ENCODE measurements at regions not wholly inside any gene's neighbourhood (a gene's known extent, or its start where the extent isn't known, plus 50 kb on each side); places are given as distances from the start of the nearest gene placed in this dataset.

DNA sequence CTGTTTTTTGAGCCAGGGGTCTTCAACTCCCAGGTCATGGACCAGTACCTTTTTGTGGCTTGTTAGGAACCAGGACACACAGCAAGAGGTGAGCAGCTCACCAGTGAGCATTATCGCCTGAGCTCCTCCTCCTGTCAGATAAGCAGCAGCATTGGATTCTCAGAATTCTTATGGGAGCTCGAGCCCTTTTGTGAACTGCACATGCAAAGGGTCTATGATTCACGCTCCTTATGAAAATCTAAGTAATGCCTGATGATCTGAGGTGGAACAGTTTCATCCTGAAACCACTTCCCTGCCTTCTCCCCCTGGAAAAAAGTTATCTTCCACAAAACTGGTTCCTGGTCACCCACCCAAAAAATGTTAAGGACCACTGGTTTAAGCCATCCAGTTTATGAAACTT, 1047.6 kb downstream of the OTOL1 start:
- H3K27ac ChIP-seq: no peak overlapping the region

DNA sequence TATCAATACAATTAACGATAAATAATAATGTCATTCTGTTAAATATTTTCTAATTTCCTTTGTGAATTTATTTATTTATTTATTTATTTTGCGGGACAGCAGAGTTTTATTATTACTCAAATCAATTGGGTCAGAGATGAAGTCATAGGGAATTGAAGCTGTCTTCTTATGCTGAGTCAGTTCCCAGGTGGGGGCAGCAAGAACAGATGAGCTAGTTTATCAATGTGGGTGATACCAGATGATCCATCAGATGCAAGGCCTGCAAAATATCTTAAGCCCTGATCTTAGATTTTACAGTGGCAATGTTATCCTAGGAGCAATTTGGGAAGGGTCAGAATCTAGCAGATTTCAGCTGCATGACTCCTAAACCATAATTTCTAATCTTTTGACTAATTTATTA, 1050.3 kb downstream of the OTOL1 start:
- no peaks in the 10 kb centered on the region for H3K36me3 ChIP-seq
- no peak for ATAC-seq
- TF ChIP-seq, protein P1, sequence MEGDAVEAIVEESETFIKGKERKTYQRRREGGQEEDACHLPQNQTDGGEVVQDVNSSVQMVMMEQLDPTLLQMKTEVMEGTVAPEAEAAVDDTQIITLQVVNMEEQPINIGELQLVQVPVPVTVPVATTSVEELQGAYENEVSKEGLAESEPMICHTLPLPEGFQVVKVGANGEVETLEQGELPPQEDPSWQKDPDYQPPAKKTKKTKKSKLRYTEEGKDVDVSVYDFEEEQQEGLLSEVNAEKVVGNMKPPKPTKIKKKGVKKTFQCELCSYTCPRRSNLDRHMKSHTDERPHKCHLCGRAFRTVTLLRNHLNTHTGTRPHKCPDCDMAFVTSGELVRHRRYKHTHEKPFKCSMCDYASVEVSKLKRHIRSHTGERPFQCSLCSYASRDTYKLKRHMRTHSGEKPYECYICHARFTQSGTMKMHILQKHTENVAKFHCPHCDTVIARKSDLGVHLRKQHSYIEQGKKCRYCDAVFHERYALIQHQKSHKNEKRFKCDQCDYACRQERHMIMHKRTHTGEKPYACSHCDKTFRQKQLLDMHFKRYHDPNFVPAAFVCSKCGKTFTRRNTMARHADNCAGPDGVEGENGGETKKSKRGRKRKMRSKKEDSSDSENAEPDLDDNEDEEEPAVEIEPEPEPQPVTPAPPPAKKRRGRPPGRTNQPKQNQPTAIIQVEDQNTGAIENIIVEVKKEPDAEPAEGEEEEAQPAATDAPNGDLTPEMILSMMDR (IDR thresholded peaks at IDR 0.05): no peak
- H3K9me3 ChIP-seq: no peaks in the 10 kb centered on the region
- no peaks in the 10 kb centered on the region for H3K4me1 ChIP-seq
- DNase-seq: no peak
- no peak overlapping the region for H3K27ac ChIP-seq
- no peak overlapping the region for H3K4me3 ChIP-seq
- no peaks in the 10 kb centered on the region for H3K27me3 ChIP-seq
- intact Hi-C loops (cut with DNase I): no loop called here

More for the DNA sequence above, 1047.6 kb downstream of the OTOL1 start:
- Histone ChIP-seq H3K4me3 (no peak overlapping the region), H3K9me3 (no peaks in the 10 kb centered on the region), H3K27me3 (no peaks in the 10 kb centered on the region), H3K36me3 (no peaks in the 10 kb centered on the region), H3K4me1 (no peaks in the 10 kb centered on the region)
- DNase-seq: no peak
- no peak for ATAC-seq
- TF ChIP-seq, protein P1 (IDR thresholded peaks at IDR 0.05): no peak
- intact Hi-C loops (cut with DNase I): no loop called here

DNA sequence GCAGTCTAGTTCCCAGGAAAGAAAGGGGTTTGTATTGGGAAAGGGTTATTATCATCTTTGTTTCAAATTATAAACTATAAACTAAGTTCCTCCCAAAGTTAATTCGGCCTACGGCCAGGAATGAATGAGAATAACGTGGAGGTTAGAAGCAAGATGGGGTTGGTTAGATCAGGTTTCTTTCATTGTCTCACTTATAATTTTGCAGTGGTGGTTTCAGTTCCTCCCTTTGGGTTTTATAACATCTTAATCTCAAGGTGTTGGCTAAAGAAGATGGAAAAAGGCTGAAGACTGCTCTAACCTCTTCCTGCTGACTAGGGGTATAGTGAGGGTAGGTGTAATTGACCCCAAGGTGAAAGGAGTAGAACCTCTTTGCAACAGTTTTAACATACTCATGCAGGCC, 1050.7 kb downstream of the OTOL1 start:
- no peaks in the 10 kb centered on the region for H3K4me1 ChIP-seq
- H3K27me3 ChIP-seq: no peaks in the 10 kb centered on the region
- no peak for ATAC-seq
- no peak for DNase-seq
- TF ChIP-seq, protein P1 (IDR thresholded peaks at IDR 0.05): no peak
- intact Hi-C loops (cut with DNase I): no loop called here
- H3K27ac ChIP-seq: no peak overlapping the region
- H3K4me3 ChIP-seq: no peak overlapping the region
- no peaks in the 10 kb centered on the region for H3K36me3 ChIP-seq
- no peaks in the 10 kb centered on the region for H3K9me3 ChIP-seq

GRCh38 chr3:162555761-162556160, 1059.2 kb downstream of the OTOL1 start:
- H3K9me3 ChIP-seq: no peaks in the 10 kb centered on the region
- no peaks in the 10 kb centered on the region for H3K4me1 ChIP-seq
- H3K27me3 ChIP-seq: no peaks in the 10 kb centered on the region
- no peak for ATAC-seq
- no peak for DNase-seq
- no peak overlapping the region for H3K27ac ChIP-seq
- no peak overlapping the region for H3K4me3 ChIP-seq
- intact Hi-C loops (cut with DNase I): no loop called here
- H3K36me3 ChIP-seq: no peaks in the 10 kb centered on the region
- TF ChIP-seq, protein P1 (IDR thresholded peaks at IDR 0.05): no peak

GRCh38 chr3:162558016-162558415, 1061.4 kb downstream of the OTOL1 start:
- no peak overlapping the region for H3K27ac ChIP-seq
- no peak overlapping the region for H3K4me3 ChIP-seq
- TF ChIP-seq, protein P1 (IDR thresholded peaks at IDR 0.05): no peak
- H3K36me3 ChIP-seq: no peaks in the 10 kb centered on the region
- no peaks in the 10 kb centered on the region for H3K27me3 ChIP-seq
- no peaks in the 10 kb centered on the region for H3K9me3 ChIP-seq
- ATAC-seq (no peak), DNase-seq (no peak)
- H3K4me1 ChIP-seq: no peaks in the 10 kb centered on the region
- intact Hi-C loops (cut with DNase I): no loop called here

DNA sequence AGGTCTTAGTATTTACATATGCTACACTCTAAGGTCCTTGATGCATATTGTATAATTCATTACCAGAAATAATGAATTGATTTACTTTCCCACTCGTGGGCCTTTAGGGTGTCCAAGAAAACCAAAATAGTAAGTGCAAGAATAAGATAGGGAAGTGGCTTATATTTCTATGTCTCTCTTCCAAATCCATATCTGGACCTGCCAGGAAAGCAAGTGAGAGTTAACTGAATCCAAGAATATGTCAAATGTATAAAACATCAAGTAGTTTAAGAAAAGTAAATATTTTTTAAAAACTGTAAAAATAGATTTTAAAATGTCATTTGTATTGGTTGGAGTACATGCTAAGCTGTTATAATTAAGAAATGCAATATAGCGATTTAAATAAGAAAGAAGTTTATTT, 1072.1 kb downstream of the OTOL1 start:
- Histone ChIP-seq H3K9me3 (no peaks in the 10 kb centered on the region), H3K4me1 (no peaks in the 10 kb centered on the region), H3K27me3 (no peaks in the 10 kb centered on the region), H3K27ac (no peak overlapping the region), H3K4me3 (no peak overlapping the region), H3K36me3 (no peaks in the 10 kb centered on the region)
- intact Hi-C loops (cut with DNase I): no loop called here
- DNase-seq (no peak), ATAC-seq (no peak)
- TF ChIP-seq, protein P1 (IDR thresholded peaks at IDR 0.05): no peak

Data from upper lobe of right lung (tissue), 1 donor.